Endometrium (tissue), 2 donors: ENCODE measurements at regions not wholly inside any gene's neighbourhood (a gene's known extent, or its start where the extent isn't known, plus 50 kb on each side); places are given as distances from the start of the nearest gene placed in this dataset.
"Not testable (repeated sequence)": the region's sequence is repeated elsewhere in the genome, so short reads cannot be mapped to it uniquely, and the experiment has no call there.

Experiments
- FAIRE-seq: peaks from 2 replicates; lab custom pipeline; 2012; peaks lifted over from hg19 to GRCh38; lab: Jason Lieb, UNC
- donor health status: control.
- donor health status: control.

DNA sequence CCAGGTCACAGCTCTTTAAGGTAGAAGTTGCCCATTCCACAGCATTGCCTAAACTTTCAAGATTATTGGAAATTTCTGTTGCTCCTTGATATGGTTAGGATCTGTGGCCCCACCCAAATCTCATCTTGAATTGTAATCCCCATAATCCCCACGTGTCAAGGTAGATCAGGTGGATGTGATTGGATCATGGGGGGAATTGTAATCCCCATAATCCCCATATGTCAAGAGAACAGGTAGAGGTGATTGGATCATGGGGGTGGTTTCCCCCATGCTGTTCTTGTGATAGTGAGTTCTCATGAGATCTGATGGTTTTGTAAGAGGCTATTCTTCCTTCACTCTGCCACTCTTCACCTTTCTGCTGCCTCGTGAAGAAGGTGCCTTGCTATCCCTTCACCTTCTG is 327.4 kb upstream of the MAP3K7 start:
- no peak for FAIRE-seq

DNA sequence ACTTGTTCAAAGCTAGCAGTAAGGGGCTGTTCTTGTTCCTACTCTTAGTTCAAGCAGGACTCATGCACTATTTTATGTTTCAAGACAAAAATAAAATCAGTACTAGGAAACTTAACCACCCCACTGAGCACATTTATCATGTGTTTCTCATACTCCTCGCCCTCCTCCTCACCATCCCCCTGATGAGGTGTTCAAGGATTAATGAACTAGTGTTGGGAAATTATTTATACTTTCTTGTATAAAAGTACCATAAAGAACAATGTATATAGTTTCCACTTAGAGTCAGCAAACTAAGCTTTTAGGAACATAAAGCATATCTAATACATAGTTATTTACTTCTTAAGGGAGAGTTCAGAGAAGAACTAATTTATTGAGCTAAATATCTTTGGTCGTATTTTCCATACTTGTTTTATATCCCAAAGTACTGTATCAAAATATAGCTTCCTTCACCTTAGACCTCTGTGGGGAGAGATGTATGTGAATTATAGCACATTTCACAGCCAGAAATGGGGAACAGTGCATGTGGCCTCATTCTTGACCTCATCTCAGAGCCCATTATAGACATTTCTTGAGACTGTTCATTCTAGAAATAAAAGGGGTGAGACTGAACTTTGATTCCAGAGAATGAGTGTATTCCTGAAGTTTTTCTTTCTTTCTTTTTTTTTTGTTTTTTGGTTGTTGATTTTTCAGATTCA is 326.5 kb upstream of the MAP3K7 start:
- FAIRE-seq, result no peak

DNA sequence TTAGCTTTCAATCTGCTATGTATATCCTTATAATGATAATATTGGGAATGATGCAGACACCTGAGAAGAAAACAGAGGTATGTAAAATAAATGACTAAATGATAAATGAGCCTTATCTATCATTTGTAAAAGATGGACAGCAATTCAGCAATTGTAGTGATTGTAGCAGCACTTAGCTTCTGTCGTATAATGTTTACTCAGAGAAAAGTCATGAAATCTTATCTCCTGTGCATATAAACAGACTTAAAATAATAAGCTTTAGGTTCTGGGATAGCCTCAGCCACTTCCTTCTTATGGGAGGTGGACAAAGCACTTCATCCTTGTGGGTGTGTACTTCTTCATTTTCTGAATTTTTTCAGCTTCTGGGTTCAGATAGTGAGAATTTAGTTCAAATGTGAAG is 324.8 kb upstream of the MAP3K7 start:
- FAIRE-seq, result no peak

DNA sequence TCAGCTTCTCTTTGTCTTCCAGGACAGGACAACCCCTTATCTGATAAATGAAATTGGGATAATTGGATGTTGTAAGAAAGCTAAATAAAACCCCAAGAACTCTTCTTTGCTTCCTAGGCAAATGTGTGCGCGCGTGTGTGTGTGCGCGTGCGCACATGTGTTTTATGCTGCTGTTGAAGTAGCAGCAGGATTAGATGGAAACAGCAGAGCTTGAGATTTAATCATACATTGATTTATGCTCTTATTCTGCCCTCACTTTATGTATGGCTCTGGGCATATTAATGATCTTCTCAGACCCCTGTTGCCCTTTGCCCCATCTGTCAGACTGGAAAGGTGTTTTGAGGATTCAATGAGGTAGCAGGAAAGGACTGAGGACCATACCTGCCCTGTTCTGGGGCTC is 324.0 kb upstream of the MAP3K7 start:
- FAIRE-seq, result no peak

DNA sequence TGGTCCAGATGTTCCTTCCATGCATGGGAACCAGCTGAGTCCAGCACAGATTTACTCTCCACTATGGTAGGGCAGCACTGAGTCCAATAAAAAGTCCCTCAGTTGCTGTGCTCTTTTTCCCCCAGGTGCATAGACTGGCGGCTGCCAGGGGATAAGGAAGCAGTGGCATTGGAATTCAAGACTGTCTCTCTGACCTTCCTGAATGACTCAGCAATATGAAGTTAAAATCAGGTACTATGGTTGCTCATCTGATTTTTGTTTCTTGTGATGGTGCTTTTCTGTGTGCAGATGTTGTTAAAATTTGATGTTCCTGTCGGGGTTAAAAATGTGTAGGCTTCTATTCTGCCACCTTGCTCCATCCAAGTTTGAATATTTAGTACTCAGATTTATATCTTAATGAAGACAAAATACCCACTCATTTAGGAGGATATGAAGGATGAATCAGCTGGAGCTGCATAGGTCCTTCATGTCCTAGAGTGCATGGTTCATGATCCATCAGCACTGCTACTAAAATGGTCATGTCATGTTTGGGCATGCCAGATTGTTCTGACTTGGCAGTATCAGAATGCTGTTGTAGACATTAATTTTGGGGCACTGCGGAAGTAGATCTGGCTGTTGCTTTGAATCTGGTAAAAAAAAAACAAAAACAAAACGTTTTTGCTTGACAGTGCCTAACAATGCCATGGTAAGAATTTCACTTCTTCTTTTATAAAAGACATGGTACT is 321.2 kb upstream of the MAP3K7 start:
- FAIRE-seq, result no peak

DNA sequence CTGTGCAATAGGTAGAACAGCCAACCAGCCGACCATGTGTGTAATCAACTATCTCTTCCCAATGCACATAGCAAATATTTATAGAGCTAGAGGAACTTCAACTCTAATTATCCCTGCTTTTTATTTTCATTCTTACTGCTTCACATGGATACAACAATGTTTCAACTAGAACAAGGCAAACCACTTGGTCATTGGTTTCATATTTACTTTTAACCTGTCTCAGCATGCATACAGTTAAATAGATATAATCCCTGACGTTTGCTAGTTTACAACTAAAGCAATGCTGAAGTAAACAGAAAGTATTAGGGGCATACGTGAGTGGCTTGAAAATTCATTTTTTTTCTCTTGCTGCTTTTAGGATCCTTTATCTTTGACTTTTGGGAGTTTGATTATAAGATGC is 318.5 kb upstream of the MAP3K7 start:
- no peak for FAIRE-seq

DNA sequence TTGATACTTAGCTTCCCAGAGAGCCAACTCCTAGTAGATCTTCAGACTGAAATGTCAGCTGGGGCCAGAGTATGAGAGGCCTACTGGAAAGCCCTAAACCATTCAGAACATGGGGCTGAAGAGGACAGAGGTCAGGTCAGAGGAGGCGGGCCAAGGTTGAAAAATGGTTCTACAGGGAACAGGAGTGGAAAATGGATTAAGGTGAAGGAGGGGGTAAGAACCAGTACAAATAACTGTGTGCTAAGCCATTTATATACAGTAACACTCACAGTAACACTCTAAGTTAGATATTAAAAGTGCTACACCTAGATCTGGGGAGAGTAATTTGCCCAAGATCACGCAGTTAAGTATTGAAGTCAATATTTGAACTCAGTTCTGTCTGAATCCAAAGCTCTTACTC is 313.2 kb upstream of the MAP3K7 start:
- no peak for FAIRE-seq

DNA sequence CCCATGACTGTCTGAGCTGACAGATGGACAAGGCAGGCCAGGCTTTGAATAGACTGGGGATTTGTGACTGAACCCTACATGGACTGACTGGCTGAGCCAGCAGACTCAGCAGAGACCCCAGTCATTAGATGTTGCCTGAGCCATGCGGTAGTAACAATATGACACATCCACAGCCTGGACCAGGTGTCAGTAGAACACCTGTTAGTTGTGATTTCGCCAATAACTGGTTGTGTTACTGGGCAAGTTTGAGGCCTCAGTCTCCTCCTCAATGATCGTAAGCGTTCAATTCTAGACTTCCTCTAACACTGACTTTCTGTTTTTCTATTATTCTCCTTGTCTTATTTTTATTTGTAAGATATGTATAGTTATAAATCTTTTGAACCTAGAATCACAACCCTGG is 311.9 kb upstream of the MAP3K7 start:
- FAIRE-seq, result no peak

DNA sequence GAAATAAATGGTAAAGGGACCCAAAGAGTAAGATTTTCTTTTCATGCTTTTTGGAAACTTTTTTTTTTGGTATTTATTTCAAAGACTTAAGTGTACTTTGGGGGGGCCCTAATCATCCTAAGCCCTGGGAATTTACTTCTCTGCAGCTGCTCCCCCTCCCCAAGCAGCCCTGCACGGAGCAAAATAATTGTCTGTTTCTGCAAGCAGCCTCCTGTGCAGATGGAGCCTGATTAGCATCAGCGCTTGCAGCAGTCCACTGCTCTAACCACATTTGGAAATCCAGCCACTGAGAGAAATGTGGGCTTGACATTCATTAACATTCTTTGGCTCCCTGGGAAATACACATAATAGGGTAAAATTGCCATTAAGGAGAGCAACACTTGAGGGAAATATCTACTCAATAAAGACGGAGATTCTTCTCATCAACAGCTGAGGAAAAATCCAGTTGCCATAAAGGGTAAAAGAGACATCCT is 309.2 kb upstream of the MAP3K7 start:
- no peak for FAIRE-seq

DNA sequence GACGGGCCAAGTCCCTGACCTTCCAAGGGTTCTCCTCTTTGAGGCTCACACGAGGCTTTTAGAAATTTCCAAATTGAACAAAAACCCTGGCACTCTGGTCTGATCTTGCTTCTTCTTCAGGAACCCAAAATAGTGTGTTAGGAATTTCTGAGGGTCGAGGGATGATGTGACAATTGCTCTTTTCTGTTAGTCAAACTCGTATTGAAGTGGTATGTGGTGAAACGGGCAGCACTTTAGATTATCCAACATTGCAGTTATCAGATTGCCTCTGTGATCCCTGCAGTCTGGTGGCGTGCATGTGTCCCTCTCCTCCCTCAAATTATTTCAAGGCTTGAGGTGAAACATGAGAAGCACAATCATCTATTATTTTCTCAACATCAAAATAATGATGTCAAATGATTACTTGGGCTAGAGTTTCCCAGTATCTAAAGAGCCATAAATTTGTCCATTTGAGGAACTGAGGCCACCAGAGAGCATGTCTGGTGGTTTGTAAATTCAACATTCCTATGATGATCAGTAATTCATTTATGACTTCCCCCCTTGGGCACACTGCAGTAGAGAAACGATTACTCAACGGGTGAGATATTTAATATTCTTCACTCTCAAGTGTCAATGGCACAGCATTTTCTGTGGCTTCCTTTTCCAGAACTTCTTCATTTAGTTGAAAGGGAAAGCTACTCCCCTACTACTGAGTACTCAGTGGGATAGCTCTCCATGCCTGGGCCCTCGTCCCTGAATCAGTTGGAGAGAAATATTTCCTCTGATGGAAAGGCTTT is 308.6 kb upstream of the MAP3K7 start:
- FAIRE-seq, result no peak

DNA sequence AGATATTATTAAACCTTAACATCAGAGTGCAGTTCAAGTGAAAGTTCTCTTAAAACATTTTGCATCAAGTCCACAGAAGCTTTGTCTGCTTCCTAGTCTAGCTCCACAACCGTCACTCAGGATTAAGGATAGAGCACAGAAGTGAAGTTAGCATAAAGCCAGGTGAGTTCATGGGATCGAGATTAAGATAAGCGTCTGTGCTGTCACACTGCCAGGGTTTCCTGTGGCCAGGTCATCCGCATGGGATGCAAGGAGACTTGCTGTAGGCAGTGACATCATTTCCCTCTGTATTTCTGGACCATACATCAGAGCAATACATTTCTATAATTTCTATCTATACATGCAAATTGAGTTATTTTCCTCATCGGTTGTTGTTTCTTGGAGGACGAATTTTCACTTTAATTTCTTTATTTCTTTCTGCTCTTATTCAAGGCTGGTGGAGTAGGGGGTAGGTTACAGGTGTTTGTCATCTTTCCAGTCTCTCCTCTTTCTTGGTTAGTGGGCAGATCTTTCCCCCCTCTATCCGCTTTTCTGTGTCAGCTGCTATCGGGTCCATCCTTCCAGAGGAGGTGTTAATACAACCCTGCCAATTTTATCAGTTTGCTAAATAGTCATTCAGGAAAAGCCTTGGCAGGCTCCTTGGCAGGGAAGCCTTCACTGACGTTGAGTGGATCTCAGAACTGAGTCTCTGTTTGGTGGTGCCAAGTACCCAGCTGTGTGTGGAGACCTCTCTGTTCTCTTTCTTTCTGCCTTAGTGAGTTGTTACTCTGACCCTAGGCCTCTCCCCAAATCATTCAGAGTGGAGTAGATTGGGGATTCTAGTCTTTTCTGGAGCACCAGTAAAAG is 307.6 kb upstream of the MAP3K7 start:
- FAIRE-seq, result no peak

DNA sequence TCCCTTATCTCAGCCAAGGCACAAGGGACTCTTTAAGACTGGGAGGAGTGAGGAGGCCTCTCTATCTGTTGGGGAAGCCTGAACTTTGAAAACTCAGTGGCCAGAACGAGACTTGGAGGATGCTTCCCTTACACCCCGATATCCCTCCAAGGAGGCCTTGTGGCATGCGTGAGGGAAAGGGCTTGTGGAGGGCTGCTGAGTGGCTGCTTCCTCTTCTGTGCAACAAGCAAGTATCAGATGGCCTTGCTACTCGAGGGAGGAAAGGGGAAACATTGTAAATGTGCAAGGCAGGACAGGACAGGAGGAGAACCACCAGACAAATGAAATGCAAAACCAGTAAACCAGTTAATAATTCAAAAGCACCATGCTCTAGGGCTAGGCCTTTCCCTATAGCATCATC is 306.5 kb upstream of the MAP3K7 start:
- FAIRE-seq, result no peak

DNA sequence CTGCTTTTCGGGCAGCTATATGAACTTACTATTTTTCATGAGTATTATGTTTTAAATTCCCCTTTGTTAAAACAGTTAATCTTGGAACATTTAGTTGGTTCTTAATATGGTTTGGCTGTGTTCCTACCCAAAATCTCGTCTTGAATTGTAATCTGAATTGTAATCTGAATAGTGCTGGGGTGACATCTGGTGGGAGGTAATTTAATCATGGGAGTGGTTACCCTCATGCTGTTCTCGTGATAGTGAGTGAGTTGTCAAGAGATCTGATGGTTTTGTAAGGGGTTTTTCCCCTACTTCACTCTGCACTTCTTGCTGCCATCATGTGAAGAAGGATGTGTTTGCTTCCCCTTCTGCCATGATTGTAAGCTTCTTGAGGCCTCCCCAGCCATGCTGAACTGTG is 305.4 kb upstream of the MAP3K7 start:
- no peak for FAIRE-seq

DNA sequence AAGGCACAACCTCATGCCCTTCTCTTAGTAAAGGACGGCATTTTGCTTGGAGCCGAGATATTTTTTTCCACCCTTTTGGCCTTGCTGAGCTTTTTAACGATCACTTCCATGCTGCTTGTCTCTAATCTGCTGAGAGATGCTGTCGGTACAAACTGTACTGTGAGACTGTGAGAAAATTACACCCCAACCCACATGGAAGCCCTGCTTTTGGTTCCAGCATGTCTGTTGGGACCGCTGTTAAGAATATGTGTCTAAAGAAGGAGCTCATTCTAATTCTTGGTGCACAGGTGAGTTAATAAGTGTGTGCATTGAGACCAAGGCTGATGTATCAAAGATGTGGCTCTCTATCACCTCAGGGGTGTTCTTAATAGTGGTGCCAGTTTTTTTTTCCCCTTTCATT is 304.5 kb upstream of the MAP3K7 start:
- no peak for FAIRE-seq

DNA sequence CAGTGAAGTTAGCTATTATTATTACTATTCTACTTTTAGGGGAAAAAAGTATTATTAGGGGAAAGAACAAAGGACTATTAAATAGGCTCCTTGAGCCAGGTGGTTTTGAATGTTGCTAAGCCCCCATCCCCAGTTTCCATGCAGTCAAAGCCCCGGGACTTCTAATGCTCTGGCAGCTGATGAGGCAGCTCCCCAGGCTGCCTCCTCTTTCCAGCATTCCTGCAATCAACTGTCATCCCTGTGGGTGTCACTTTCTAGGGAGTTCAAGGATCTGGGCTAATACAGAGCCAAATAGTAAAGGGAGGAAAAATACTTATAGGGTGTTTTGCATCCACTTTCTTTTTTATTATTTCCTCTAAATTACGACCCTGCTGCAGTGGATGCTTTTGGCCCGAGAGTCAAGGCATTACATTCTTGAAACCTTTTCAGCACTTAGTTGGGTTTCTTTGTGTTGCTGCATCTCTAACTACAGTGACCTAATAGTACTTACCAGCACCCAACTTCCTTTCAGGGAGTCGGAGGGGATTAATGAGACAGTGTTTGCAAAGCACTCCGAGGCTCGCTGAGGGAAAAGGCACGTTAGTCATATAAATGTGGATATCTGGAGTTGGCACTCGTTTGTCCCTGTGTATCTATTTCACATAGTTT is 303.9 kb upstream of the MAP3K7 start:
- FAIRE-seq, result no peak

DNA sequence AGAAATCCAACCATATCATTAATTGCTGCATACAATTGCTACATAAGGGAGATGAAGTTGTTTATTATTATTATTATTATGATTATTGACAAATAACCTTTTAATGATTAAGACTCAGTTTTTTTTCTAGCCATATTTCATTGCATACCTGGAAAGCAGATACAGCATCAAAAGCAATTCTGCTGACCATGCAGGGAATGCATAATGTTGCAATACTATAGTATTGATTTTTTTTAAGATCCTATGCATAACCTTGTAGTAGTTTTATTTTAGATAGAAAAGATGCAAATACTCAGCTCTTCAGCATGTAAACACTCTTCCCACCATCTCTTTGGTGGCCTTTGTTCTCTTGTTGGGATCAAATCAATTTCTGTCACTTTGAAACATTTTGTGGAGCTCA is 300.9 kb upstream of the MAP3K7 start:
- no peak for FAIRE-seq

DNA sequence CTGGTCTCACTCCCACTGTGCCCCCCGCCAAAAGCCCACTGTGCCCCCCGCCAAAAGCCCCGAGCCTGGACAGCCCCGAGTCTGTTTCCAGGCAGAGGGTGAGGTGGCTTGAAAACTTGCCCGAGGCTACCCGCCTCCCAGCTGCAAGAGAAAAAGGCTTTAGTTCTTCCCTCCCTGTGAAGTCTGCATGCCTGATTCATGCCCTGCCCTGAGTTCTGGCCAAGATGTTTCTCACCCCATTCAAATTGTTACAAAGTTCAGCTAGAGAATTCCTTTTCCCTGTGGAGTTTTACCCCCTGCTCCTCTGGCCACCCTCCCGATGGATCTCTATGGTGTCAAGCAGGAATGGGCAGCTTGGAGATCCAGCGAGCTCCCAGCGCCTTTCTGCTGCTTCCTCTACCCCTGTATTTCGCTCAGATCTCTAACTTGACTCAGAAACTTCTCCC is 298.8 kb upstream of the MAP3K7 start:
- no peak for FAIRE-seq

DNA sequence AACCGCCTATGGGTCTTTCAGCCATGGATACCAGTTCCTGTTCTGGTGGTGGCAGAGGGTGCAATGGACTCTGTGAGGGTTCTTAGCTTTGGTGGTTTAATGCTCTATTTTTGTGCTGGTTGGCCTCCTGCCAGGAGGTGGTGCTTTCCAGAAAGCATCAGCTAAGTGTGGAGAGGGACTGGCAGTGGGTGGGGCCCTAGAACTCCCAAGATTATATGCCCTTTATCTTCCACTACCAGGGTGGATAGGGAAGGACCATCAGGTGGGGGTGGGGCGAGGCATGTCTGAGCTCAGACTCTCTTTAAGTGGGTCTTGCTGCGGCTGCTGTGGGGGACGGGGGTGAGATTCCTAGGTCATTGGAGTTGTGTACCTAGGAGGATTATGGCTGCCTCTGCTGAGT is 298.3 kb upstream of the MAP3K7 start:
- not testable (repeated sequence) for FAIRE-seq

DNA sequence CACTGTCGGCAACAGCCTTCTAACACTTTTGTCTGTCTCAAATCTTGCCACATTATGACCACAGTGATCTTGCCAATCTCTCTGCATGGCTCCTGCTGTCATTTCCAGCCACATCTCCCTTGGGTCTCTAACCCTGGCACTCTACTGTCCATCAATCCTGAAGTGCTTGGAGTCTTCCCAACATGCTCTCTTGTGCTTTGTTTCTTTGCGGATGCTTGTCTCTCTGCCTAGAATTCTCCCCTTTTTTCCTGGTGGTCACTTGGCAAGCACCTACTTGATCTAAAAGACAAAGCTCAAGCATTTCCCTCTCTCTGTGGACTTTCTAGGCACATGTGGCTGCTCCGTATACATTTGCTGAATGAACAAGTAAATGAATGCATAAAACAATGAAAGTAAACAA is 290.7 kb upstream of the MAP3K7 start:
- no peak for FAIRE-seq

DNA sequence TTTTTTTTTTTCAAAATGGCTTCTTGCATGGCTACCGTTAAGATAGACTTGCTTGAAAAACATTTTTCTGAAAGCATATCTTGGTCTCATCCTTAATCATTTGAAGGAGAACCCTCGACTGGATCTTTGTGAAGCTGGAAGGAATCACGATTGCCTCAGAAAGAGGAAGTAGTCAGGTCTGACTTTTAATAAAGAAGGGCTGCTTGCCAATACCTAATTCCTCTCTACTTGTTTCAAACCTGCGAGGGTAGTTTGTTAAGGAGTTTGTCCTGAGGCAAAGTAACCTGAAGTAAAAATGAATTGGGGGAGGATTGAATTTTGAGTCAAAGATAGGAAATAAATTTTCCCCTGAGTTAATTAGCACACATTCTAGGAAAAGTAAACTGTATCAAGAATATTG is 288.1 kb upstream of the MAP3K7 start:
- no peak for FAIRE-seq

DNA sequence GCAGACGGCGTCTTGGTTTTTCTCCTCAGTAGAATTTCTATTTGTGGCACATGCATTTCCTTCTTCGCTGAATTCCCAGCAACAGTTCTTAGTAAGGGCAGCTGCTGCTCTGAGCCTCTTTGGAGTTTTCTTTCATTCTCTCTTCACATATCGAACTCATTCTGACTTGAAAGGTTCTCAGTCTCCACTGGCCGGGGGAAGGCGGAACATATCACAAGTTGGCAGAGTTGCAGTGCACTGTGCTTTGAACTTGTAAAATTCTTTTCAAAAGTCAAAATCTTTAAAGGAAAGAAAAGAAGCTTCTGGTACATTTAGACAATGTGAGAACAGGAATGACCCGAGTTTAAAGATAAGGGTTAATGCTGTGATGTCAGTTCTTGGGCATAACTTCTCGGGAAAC is 286.1 kb upstream of the MAP3K7 start:
- FAIRE-seq, result no peak

DNA sequence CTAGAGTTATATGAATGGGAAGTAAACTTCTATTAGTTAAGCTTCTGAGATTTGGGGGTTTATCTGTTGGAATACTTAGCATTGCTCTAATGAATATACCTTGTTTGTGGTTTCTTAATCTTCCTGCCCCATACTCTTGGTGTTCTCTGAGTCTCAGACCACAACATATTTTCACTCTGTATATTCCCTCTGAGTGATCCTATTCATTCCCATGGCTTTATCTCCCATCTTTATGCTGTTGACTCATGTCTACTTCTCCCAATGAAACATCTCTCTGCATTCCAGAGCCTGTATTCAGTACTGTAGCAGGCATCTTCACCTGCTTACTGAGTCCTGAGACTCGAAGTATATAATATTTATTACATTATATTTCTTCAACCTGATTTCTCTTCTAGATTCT is 283.7 kb upstream of the MAP3K7 start:
- no peak for FAIRE-seq
